HL-60 (cell line): ENCODE measurements at regions not wholly inside any gene's neighbourhood (a gene's known extent, or its start where the extent isn't known, plus 50 kb on each side); places are given as distances from the start of the nearest gene placed in this dataset.

Source experiments
- CTCF ChIP-seq: IDR thresholded peaks from one replicate; pipeline ENCODE4 v1.5.1; 2011; ENCODE audit warnings: low read length, control low read depth, inconsistent platforms; ENCODE audit not compliant: insufficient read depth
- GABPA ChIP-seq: IDR thresholded peaks from 2 replicates; pipeline ENCODE4 v1.6.1; 2012; ENCODE audit warnings: low read depth
- POLR2AphosphoS5 ChIP-seq: IDR thresholded peaks from 2 replicates; pipeline ENCODE4 v1.6.1; 2012; ENCODE audit warnings: low read depth
- TF ChIP-seq, protein P1 (sequence below): IDR thresholded peaks from 2 replicates; pipeline ENCODE4 v1.6.1; 2012; ENCODE audit warnings: low read depth; ENCODE audit not compliant: insufficient replicate concordance

DNA sequence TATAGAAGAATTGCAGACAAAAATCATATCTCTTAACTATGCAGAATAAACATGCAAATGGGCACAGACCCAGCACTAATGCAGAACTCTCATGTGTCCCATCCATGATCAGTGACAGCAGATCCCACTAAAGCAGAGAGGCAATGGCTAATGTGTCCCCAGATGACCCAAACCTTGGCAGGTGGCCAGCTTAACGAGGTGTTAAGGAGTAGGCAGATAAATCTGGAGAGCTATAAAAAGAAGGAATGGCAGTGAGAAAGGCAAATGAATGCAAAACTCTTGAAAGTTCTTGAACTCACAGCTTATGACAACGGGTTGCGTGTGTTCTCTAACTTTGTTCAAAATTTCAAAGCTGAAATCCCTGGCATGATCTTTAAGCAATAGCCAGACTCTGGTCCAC is 265.4 kb downstream of the RASEF start:
- TF ChIP-seq CTCF (no peak), GABPA (no peak), POLR2AphosphoS5 (no peak)
- TF ChIP-seq, protein P1, sequence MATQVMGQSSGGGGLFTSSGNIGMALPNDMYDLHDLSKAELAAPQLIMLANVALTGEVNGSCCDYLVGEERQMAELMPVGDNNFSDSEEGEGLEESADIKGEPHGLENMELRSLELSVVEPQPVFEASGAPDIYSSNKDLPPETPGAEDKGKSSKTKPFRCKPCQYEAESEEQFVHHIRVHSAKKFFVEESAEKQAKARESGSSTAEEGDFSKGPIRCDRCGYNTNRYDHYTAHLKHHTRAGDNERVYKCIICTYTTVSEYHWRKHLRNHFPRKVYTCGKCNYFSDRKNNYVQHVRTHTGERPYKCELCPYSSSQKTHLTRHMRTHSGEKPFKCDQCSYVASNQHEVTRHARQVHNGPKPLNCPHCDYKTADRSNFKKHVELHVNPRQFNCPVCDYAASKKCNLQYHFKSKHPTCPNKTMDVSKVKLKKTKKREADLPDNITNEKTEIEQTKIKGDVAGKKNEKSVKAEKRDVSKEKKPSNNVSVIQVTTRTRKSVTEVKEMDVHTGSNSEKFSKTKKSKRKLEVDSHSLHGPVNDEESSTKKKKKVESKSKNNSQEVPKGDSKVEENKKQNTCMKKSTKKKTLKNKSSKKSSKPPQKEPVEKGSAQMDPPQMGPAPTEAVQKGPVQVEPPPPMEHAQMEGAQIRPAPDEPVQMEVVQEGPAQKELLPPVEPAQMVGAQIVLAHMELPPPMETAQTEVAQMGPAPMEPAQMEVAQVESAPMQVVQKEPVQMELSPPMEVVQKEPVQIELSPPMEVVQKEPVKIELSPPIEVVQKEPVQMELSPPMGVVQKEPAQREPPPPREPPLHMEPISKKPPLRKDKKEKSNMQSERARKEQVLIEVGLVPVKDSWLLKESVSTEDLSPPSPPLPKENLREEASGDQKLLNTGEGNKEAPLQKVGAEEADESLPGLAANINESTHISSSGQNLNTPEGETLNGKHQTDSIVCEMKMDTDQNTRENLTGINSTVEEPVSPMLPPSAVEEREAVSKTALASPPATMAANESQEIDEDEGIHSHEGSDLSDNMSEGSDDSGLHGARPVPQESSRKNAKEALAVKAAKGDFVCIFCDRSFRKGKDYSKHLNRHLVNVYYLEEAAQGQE: no peak
